AG04450 (cell line): ENCODE measurements at regions not wholly inside any gene's neighbourhood (a gene's known extent, or its start where the extent isn't known, plus 50 kb on each side); places are given as distances from the start of the nearest gene placed in this dataset.

ENCODE experiments used
- CTCF ChIA-PET: fragments of 300-600, 350-600 bp; formaldehyde crosslinking; extraction: SDS; loops from one replicate; lab custom pipeline; 2022; ENCODE audit warnings: antibody characterized with exemption, inconsistent platforms; lab: Charles Lee
- POLR2A ChIA-PET: fragments of 350-600 bp; formaldehyde crosslinking; extraction: SDS; loops from one replicate; lab custom pipeline; 2021; ENCODE audit warnings: antibody characterized with exemption, inconsistent platforms; lab: Yijun Ruan, JAX
- DNase-seq: peaks from one replicate; pipeline ENCODE4 v3.0.0-alpha.2; 2011; ENCODE audit warnings: low read depth, low spot score
- H3K27ac ChIP-seq: one replicate; pipeline ENCODE4 v1.5.1; 2012; ENCODE audit warnings: low read depth, low read length, control low read depth
- H3K27me3 ChIP-seq: one replicate; pipeline ENCODE4 v1.6.0; 2012; ENCODE audit warnings: low read length; ENCODE audit not compliant: control insufficient read depth, insufficient read depth
- H3K4me3 ChIP-seq: 2 replicates; pipeline ENCODE4 v1.5.1; 2011; ENCODE audit warnings: mild to moderate bottlenecking, low read depth, low read length, control low read depth
- H3K9me3 ChIP-seq: 2 replicates; pipeline ENCODE4 v1.5.1; 2012; ENCODE audit warnings: low read length; ENCODE audit not compliant: control insufficient read depth, insufficient read depth
- TF ChIP-seq, protein P1 (sequence below): IDR thresholded peaks from 2 replicates; pipeline ENCODE4 v1.5.1; 2011; ENCODE audit warnings: low read depth, low read length, control low read depth, inconsistent platforms

DNA sequence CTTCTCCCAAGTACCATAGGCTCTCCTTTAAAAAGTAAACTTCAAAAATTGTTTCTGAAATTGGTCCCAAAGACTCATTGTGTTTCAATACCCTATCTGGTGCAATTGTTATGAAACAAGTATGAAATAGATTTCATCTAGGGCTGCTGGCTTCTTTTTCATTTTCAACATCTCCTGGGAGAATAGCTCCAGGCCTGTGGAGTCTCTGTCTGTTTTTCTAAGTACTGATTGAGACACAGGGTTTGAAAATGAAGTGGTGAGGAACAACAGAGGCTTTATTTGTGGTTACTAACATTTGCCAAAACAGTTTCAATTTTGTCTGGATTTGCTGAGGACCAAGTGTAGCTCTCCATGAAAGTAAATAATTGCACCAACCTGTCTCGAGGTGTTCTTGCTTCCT lies 315.9 kb upstream of the LRATD1 start:
- no peak for DNase-seq
- CTCF ChIA-PET: no interaction called here
- TF ChIP-seq, protein P1, sequence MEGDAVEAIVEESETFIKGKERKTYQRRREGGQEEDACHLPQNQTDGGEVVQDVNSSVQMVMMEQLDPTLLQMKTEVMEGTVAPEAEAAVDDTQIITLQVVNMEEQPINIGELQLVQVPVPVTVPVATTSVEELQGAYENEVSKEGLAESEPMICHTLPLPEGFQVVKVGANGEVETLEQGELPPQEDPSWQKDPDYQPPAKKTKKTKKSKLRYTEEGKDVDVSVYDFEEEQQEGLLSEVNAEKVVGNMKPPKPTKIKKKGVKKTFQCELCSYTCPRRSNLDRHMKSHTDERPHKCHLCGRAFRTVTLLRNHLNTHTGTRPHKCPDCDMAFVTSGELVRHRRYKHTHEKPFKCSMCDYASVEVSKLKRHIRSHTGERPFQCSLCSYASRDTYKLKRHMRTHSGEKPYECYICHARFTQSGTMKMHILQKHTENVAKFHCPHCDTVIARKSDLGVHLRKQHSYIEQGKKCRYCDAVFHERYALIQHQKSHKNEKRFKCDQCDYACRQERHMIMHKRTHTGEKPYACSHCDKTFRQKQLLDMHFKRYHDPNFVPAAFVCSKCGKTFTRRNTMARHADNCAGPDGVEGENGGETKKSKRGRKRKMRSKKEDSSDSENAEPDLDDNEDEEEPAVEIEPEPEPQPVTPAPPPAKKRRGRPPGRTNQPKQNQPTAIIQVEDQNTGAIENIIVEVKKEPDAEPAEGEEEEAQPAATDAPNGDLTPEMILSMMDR: no peak
- H3K27ac ChIP-seq: no peak overlapping the region
- no peak overlapping the region for H3K4me3 ChIP-seq
- no peaks in the 10 kb centered on the region for H3K27me3 ChIP-seq
- POLR2A ChIA-PET: no interaction called here
- H3K9me3 ChIP-seq: peaks cover 6% of the 10 kb centered on the region; the same call in 1 of the 2 replicates

DNA sequence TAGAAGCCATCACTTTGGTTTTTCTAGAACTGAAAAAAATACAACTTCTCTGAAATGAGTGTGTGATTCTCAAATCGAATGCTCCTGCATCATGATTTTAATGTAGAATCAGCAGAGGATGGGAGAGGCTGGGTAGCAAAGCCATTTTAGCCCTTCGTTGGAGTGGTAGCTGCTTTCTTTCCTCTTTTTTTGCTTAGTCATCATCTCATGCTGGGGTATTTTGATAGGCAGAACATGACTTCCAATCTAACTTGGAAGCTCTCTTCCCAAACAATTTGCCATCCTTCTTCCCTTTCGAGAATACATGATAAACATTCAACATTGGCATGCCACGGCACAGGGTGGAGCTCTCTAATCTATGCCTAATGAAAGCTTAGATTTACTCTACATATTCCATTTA lies 311.2 kb upstream of the LRATD1 start:
- no peaks in the 10 kb centered on the region for H3K27me3 ChIP-seq
- H3K9me3 ChIP-seq: peaks cover 2% of the 10 kb centered on the region; the same call in 1 of the 2 replicates
- no peak for DNase-seq
- TF ChIP-seq, protein P1: no peak
- H3K4me3 ChIP-seq: no peak overlapping the region
- CTCF ChIA-PET: no interaction called here
- POLR2A ChIA-PET: no interaction called here
- H3K27ac ChIP-seq: no peak overlapping the region

DNA sequence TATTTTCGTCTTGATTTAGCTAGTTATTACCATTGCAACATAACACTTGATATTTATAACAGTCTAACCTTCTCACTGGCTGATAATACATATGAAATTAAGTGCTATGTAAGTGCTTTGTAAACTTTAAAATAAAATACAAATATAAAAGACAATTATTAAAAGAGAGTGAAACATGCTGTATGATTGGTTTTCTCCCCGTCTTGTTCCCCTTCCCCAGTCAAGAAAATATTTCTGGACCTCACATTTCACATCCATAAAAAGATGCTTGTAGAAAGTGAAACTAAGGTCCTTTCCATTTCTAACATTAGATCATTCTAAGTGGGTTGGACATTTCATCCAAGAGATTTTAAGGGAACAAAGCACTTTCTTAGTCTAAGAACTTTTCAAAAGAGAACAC lies 310.2 kb upstream of the LRATD1 start:
- H3K27me3 ChIP-seq: no peaks in the 10 kb centered on the region
- H3K9me3 ChIP-seq: no peaks in the 10 kb centered on the region
- ChIA-PET POLR2A (no interaction called here), CTCF (no interaction called here)
- H3K4me3 ChIP-seq: no peak overlapping the region
- TF ChIP-seq, protein P1: no peak
- H3K27ac ChIP-seq: no peak overlapping the region
- DNase-seq: no peak

DNA sequence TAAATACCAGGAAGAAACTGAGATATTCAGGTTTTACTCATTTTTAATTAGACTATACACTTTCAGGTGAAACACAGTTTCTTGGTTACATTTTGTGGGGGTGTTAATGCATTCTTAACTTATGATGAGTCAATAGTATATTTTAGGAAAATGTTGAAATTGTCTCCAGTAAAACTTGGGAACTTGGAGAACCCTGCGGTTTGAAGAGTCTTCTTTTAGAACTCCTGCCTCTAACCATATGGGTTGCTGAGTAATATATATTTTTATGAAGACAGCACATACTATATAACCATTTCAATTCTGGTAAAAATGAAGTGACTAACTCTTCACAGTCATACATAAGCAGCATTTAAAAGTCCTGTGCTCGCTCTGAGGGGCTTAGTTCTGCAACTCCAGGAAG lies 308.2 kb upstream of the LRATD1 start:
- DNase-seq: no peak
- H3K9me3 ChIP-seq: no peaks in the 10 kb centered on the region
- H3K27me3 ChIP-seq: no peaks in the 10 kb centered on the region
- TF ChIP-seq, protein P1: no peak
- ChIA-PET CTCF (no interaction called here), POLR2A (no interaction called here)
- no peak overlapping the region for H3K27ac ChIP-seq
- H3K4me3 ChIP-seq: no peak overlapping the region

DNA sequence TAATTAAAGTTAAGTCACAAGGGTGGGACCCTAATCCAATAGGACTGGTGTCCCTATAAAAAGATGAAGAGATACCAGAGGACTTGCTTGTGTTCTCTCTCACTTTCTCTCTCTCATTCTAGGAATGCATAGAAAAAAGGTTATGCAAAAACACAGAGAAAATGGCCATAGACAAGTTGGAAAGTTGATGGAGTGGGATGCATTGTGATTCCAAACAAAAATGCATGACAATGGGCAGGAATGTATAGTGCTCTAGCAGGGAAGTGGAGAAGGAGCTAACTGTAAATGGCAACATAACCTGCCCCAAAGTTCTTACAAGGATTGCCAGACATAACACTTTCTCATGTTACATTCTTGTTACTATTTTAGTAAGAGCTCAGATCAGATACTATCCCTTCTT lies 301.6 kb upstream of the LRATD1 start:
- Histone ChIP-seq H3K9me3 (no peaks in the 10 kb centered on the region), H3K27me3 (no peaks in the 10 kb centered on the region), H3K4me3 (no peak overlapping the region), H3K27ac (no peak overlapping the region)
- no peak for DNase-seq
- ChIA-PET POLR2A (no interaction called here), CTCF (no interaction called here)
- TF ChIP-seq, protein P1: no peak
